ENCODE measurements at regions not wholly inside any gene's neighbourhood (a gene's known extent, or its start where the extent isn't known, plus 50 kb on each side); places are given as distances from the start of the nearest gene placed in this dataset.

DNA sequence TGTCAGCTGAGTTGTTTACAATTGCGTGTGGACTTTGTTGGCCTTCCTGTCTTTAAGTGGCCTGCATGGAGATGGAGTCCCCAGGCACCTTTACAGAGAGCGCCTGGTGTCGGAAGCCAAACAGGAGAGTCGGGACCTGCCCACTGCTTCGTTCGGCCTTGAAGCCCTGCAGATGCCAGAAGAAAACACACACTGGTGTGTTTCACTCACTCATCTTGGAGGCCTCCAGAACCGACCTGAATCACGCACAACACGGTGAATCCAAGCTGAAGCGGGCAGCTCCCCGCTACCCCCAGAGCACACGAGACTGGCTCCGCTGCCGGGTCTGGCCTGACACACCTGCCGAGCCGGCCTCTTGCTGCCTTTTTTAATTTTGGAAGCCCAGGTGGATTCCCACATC lies 419.4 kb upstream of the IRX4 start:
- peaks cover 68% of the 10 kb centered on the region for H3K9me3 ChIP-seq (ENCODE audit: control insufficient read depth, insufficient read depth, low read length)
- CTCF ChIA-PET = no interaction called here

GRCh38 chr5:2300861-2301574 lies 418.3 kb upstream of the IRX4 start:
- Histone ChIP-seq H3K27me3 (ENCODE audit: control insufficient read depth, insufficient read depth, low read length) (no peaks in the 10 kb centered on the region), H3K9me3 (ENCODE audit: control insufficient read depth, insufficient read depth, low read length) (peaks cover 65% of the 10 kb centered on the region), H3K27ac (ENCODE audit: low read depth, low read length) (no peak overlapping the region), H3K4me3 (ENCODE audit: low read depth, low read length) (no peak overlapping the region)
- CTCF ChIA-PET = no interaction called here
- no peak for DNase-seq (ENCODE audit: low read depth, low spot score)
- TF ChIP-seq CTCF (IDR thresholded peaks at IDR 0.05; ENCODE audit: low read depth, low read length) = no peak
- POLR2A ChIA-PET = no interaction called here

More for the DNA sequence above, 419.4 kb upstream of the IRX4 start:
- no peak for TF ChIP-seq CTCF (IDR thresholded peaks at IDR 0.05; ENCODE audit: low read depth, low read length)
- POLR2A ChIA-PET = no interaction called here
- H3K27me3 ChIP-seq (ENCODE audit: control insufficient read depth, insufficient read depth, low read length) = no peaks in the 10 kb centered on the region
- H3K4me3 ChIP-seq (ENCODE audit: low read depth, low read length) = no peak overlapping the region
- DNase-seq (ENCODE audit: low read depth, low spot score) = no peak
- no peak overlapping the region for H3K27ac ChIP-seq (ENCODE audit: low read depth, low read length)

DNA sequence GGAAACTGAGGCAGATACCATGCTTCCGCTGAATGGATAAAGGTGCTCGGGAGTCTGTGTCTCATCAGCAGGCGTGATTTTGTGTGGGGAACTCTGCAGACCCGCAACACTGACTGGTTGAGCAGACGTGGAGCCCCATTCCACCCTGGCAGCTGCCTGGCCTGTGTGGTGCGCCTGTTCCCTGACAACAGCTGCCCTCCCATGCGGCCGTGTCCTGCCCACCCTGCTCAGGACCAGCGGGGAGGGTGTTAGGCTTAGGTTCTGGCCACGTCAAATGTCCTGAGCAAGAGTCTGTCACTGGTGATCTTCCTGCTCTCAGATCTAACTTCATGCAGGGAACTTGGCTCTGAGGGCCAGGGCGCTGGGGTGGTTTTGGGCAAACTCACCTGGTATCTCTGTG lies 417.7 kb upstream of the IRX4 start:
- Histone ChIP-seq H3K4me3 (ENCODE audit: low read depth, low read length) (no peak overlapping the region), H3K27ac (ENCODE audit: low read depth, low read length) (no peak overlapping the region), H3K27me3 (ENCODE audit: control insufficient read depth, insufficient read depth, low read length) (no peaks in the 10 kb centered on the region), H3K9me3 (ENCODE audit: control insufficient read depth, insufficient read depth, low read length) (peaks cover 71% of the 10 kb centered on the region)
- TF ChIP-seq CTCF (IDR thresholded peaks at IDR 0.05; ENCODE audit: low read depth, low read length) = no peak
- ChIA-PET CTCF (no interaction called here), POLR2A (no interaction called here)
- DNase-seq (ENCODE audit: low read depth, low spot score) = no peak

- peaks cover 67% of the 10 kb centered on the region for H3K9me3 ChIP-seq (ENCODE audit: control insufficient read depth, insufficient read depth, low read length)
- H3K4me3 ChIP-seq (ENCODE audit: low read depth, low read length) = no peak overlapping the region
- no peak for TF ChIP-seq CTCF (IDR thresholded peaks at IDR 0.05; ENCODE audit: low read depth, low read length)
- no peak for DNase-seq (ENCODE audit: low read depth, low spot score)
- CTCF ChIA-PET = no interaction called here
- POLR2A ChIA-PET = no interaction called here
- H3K27me3 ChIP-seq (ENCODE audit: control insufficient read depth, insufficient read depth, low read length) = no peaks in the 10 kb centered on the region
- H3K27ac ChIP-seq (ENCODE audit: low read depth, low read length) = no peak overlapping the region
Measured at GRCh38 chr5:2299388-2300220, 416.9 kb upstream of the IRX4 start.

DNA sequence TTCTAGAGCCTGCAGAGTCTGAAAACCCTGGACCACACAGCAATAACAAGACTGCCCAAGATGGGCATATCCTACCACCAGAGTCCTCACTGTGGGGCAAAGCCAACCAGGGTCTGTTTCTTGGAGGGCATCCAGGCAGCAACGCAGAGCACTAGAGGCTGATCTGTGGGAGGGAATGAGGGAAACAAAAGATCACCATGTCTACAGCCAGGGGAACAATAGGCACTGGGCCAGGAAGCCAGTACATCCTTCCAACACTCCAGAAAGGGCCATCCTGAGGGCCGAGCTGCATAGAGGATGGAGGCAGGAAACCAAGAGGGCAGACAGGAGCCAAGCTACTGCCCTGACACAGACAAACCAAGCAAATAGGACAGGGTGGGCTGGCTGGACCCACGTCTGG lies 416.1 kb upstream of the IRX4 start:
- H3K27ac ChIP-seq (ENCODE audit: low read depth, low read length) = no peak overlapping the region
- ChIA-PET POLR2A (no interaction called here), CTCF (no interaction called here)
- H3K27me3 ChIP-seq (ENCODE audit: control insufficient read depth, insufficient read depth, low read length) = no peaks in the 10 kb centered on the region
- TF ChIP-seq CTCF (IDR thresholded peaks at IDR 0.05; ENCODE audit: low read depth, low read length) = no peak
- no peak for DNase-seq (ENCODE audit: low read depth, low spot score)
- no peak overlapping the region for H3K4me3 ChIP-seq (ENCODE audit: low read depth, low read length)
- peaks cover 72% of the 10 kb centered on the region for H3K9me3 ChIP-seq (ENCODE audit: control insufficient read depth, insufficient read depth, low read length)
